GM18499 (cell line): ENCODE measurements at regions not wholly inside any gene's neighbourhood (a gene's known extent, or its start where the extent isn't known, plus 50 kb on each side); places are given as distances from the start of the nearest gene placed in this dataset.
"Not testable (repeated sequence)": the region's sequence is repeated elsewhere in the genome, so short reads cannot be mapped to it uniquely, and the experiment has no call there.

ENCODE experiments used
- ATAC-seq: cut with Tn5 transposase; IDR thresholded peaks from one replicate; pipeline ENCODE4 v1.9.1; 2021; ENCODE audit warnings: moderate number of reproducible peaks; ENCODE audit not compliant: insufficient read depth, unreplicated experiment

GRCh38 chr2:6168485-6168884 is 476.3 kb downstream of the SOX11 start:
- ATAC-seq: peak; percentile 61

GRCh38 chr2:6171294-6171693 is 479.1 kb downstream of the SOX11 start:
- ATAC-seq: no peak

DNA sequence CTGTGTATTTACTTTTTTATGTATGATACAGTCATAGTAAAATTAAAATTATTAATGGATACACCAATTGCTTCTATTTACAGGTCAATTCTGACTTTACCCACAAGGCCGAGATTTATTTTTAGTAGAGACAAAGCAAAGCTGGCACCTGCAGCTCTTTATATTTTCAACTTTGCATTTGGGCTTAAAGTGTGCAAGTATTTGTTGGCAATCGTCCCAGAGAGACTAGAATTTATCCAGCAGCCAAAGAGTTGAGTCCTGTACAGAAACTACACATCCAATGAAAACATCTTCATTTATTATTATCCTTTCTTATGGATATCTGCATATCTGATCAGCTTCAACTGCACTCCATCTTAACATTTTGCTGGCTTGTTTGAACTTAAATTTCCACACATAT is 485.6 kb downstream of the SOX11 start:
- no peak for ATAC-seq

GRCh38 chr2:6181525-6181924 is 489.3 kb downstream of the SOX11 start:
- ATAC-seq: no peak

DNA sequence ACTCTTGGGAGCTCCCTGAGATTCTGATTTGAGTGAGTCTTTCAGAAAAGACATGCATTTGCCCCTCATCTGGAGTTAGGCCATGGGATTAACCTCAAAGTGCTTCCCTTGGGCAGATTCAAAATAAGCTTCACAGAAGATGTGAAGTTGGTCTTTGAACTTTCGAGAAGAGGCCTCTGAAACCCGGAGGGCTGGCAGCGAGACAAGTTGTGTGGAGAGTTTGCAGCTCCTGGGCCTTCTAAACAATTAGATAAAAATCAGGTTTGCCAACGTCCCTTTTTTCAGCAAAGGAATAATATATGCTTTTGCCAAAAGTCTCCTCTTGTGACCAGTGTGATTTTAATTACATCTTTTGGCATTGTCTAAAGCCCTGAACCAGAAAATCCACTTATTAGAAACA is 489.7 kb downstream of the SOX11 start:
- no peak for ATAC-seq

- no peak for ATAC-seq
Measured at GRCh38 chr2:6183226-6183625, 491.0 kb downstream of the SOX11 start.

- ATAC-seq: no peak
Measured at GRCh38 chr2:6184532-6185292, 492.5 kb downstream of the SOX11 start.

DNA sequence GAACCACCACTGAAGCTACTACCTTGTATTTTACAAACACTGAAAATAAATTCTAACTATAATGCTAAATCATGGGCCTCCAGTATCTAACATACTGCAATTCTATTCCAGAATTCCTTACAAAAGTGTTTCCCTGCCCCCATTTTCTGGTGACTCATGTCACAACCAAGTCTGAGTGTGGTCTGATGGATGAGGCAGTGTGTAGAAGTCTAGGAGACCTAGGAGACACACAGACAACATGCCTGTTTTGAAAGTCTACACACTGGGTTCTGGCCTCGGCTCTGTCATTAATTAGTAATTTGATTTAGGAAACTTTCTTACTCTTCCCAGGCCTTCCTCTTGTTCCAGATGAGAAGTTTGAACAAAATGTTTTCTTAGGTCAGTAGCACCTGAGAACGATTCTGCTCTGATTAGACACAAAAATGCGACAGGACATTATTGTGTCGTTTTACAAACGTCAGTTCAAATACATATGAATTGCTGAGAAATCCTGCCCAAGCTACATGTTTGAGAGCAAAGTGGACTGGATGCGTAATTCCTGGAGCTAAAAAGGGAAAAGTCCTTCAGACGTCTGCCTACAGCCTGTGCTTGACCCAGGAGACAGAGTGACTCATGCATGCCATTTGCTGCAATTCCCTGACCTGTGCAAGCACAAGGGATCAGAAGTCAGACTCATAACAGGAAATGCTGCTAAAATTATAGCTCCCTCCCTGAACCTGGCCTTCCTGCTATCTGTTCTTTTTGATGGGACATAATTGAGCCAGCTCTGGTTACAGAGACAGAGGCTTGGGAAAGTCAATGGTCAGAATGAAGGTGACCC is 494.4 kb downstream of the SOX11 start:
- no peak for ATAC-seq

- no peak for ATAC-seq
Measured at GRCh38 chr2:6196449-6196848, 504.3 kb downstream of the SOX11 start.

DNA sequence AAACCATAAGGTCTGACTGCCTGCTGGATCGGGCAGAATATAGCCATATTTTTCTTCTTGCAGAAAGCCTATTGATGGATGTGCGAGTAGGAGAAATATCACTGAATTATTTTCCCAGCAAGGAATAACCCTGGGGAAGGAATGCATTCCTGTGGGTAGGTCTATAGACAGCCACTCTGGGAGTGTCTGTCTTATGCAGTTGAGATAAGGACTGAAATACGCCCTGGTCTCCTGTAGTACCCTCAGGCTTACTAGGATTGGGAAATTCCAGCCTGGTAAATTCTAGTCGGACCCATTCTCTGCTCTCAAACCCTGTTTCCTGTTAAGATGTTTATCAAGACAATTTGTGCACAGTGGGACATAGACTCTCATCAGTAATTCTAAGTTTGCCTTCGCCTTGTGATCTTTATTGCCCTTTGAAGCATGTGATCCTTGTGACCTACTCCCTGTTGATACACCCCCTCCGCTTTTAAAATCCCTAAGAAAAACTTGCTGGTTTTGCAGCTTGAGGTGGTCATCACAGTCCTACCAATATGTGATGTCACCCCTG is 506.3 kb downstream of the SOX11 start:
- not testable (repeated sequence) for ATAC-seq

GRCh38 chr2:6202756-6203155 is 510.6 kb downstream of the SOX11 start:
- no peak for ATAC-seq

- no peak for ATAC-seq
Measured at GRCh38 chr2:6203291-6203959, 511.2 kb downstream of the SOX11 start.

DNA sequence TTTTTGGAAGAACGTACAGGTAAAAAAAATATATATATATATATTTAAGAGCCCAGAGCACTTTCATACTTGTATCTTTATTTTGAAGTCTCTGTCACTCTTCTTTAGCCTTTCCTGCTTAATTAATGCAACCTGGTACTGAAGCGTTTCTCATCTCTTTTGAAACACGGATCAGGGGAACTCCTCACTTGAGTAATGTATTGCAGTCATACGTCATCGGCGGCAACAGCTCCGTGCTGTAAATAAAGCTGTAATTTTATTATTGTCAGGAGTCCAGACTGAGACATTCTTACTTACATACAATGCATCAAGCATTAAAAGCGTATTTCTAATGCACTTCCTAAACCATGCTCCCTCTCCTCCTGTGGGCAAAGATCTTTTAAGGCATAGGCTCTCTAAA is 514.7 kb downstream of the SOX11 start:
- ATAC-seq: no peak

DNA sequence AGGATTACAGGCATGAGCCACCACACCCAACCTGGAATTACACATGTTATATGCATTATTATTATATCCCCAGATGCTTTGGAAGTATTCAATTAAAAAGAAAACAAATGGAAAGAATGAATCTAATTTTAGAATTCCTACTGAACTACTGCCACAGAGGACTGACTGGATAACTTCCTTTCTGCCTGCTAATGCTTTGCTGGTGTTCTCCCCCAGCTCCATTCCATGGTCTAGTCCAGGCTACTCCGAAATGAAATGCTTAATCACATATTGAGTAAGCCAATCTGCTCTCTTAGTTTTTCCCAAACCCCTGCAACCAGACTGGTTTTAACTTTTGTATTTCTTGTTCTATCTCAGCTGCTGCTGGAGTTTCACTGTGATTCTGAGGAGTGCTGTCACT is 519.1 kb downstream of the SOX11 start:
- ATAC-seq: no peak

DNA sequence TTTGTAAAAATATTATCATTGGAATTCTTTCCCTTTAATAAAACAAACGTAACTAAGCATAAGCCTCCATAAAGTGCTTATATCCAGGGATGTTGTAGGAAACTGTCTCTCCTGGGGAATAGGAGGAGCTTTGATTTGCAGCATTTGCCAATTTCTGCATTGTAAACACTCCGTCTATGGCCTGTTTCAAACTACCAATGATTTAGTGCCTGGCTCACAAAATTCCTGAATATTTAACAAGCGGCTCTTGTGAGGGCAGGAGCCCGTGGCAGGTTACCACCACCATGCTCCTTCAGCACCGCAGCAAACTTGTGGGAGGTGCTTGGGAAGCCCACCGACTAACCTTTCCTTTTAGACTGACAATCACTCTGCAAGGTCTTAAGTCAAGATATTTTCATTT is 520.3 kb downstream of the SOX11 start:
- no peak for ATAC-seq

DNA sequence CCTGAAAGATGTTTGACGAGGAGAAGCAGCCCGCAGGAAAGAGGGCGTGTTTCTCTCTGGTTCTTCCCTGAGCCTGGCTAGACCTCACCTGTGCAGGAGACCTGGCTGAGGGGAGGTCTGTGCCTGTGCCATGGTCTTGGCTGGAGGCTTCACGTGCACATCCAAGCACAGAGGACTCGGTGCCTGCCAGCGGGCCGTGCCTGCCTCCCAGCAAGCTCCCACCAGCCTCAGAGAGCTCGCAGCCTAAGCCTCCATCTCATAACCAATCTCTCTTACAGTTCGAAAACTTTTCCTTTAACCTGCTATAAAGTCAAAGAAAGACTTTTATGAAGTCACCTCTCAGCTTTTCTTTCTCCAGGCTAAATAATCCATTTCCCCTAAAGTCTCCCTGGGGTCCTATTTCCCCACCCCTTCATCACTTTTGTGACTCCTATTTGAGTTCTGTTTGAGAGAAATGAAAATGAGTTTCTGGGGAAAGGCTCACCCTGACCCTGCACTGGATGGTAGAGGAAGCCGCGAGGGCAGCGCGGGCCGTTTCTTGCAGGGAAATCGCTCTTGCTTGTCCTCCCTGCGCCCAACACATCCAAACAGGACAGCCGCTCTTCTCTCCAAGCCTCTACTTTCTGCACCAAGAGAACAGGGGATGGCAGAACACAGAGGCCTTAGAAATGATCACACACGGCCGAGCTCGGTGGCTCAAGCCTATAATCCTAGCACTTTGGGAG is 521.0 kb downstream of the SOX11 start:
- ATAC-seq: no peak

DNA sequence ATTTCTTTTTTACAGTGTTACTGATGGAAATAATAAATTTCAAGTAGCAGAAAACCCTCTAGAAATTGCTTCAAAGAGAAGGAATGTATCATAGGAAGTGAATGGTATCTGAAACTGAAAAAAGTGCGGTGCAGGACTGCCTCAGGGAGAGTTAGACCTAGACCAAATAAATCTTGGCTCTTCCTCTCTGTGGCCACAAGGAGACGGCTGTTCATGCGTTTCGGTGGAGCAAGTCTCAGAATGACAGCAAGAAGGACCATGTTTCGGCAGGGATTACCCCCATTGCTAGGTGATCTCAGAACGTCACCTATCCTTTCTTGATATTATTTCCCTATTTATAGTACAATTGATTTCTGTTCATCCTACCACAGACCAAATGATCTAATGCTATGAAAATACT is 522.3 kb downstream of the SOX11 start:
- ATAC-seq: peak; percentile 58

- ATAC-seq: no peak
Measured at GRCh38 chr2:6215053-6215452, 522.9 kb downstream of the SOX11 start.

DNA sequence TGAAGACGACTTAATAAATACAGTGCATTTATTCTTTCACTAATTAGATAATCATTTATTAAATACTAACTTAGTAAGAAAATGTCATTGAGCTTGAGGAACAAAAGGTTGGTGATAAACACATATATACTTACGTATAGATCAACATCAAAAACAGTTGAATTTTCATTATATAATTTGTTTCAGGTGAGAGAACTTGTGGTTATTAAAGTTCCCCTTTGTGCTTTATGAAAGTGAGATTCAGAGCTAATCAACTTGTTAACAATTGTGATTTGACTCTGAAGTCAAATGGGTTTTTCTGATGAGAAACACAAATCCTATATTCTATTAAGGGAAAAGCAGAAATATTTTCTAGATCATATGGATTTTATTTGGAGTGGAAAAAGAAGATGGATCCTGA is 524.0 kb downstream of the SOX11 start:
- ATAC-seq: no peak

DNA sequence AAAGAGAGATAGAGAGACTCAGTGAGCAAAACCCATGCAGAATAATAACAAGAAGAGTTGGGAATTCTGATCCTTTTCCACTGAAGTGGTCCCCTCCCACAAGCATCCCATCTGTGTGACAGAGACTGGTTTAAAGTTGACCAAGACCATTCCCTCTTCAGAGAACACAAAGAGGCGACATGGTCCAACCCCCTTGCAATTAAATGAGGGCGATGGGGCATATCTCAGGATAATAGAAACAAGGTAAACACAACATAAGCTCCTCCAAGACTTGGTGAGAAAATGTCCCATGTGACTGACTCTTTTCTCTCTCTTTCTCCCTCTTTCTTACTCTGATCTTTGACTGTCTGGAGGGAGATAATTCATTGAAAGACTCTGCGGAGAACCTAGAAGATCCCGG is 526.7 kb downstream of the SOX11 start:
- no peak for ATAC-seq
